HG03139 (cell line): ENCODE measurements at regions not wholly inside any gene's neighbourhood (a gene's known extent, or its start where the extent isn't known, plus 50 kb on each side); places are given as distances from the start of the nearest gene placed in this dataset.

ENCODE experiments used
- ATAC-seq: cut with Tn5 transposase; IDR thresholded peaks from one replicate; pipeline ENCODE4 v1.9.1; 2021; ENCODE audit not compliant: unreplicated experiment

GRCh38 chr5:39850291-39850690, 425.5 kb upstream of the DAB2 start:
- ATAC-seq, result no peak

DNA sequence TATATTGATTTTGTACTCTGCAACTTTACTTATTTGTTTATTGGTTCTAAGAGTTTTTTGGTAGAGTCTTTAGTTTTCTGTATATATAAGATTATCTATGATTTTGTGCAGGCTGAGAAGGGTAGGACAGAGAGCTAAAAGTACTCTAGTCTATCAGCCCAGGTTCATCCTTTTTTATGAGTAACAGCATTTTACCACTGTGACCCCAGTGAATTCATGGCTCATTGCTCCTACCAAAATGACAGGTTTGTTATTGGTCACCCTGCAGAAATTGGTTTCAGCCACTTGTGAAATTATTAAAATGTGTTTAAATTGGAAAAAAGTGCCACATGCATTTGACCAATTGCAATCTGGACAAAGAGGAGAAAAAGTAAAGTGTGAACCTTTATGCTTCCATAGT, 421.4 kb upstream of the DAB2 start:
- no peak for ATAC-seq

DNA sequence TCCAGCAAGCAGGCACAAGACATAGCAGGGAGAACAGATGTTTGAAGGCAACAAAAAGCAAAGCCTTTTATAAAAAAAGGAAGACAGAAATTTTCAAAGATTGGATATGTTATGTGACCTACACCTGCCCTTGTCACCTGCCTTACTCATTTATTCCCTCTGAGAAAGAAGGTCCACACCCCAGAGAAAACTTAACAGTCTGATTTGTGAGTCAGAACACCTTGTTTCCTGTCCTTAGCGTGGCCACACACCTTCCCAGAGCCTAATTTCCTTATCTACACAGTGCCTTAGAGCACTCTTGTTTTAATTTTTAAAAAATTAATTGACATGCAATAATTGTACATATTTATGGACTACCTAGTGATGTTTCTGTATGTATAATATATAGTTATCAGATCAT, 419.0 kb upstream of the DAB2 start:
- ATAC-seq, result no peak

DNA sequence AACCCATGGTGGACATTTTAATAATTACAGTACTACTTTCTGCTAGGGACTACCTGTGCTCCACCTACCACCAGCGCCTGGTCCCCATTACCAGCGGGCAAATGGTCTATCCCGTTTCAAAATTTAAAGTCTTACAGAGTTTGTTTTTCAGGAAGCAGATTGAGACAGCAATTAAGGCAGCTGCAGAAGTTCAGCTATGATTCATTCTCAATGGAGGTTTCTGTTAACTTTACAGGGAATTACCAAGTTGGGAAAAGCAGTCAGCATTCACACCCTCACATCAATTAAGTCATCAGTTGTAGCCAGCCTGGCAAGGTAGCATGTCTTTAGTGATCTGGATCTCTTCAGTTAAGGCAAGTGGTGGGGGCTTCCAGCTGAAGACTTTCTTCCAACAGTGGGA, 410.6 kb upstream of the DAB2 start:
- no peak for ATAC-seq

DNA sequence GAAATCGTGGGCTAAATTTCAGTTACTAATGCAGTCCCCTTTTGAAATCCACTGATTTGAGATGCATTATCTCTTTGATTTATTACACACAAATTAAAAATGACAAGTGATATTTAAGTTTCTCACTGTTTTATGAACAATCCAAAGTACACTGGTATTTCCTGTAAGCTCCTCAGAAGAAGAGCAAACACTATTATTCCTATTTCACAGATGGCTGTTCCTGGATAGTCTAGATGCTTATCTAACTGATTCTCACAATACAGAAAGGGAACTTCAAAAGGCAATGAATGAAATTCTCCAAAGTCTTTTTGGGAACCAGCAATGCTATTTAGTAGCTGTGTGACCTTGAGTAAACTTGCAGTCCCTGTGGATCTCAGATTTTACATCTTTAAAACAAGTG, 404.7 kb upstream of the DAB2 start:
- no peak for ATAC-seq

DNA sequence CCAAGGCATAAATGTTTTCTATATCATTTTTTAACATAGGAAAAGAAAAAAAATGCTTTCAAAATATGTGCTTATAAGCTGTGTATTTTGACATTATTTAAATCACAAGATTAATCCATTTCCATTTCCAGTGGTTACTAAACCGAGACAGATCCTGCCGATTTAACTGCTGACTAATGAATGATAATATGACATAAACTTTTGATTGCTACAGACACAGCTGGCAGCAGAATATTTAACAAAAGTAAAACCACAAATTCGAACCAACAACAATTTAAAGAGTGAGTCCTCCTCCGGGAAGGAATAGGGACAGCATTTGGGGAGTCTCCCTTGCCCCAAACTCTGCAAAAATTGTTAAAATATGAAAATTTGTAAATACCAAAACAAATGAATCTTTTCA, 401.3 kb upstream of the DAB2 start:
- ATAC-seq, result no peak

DNA sequence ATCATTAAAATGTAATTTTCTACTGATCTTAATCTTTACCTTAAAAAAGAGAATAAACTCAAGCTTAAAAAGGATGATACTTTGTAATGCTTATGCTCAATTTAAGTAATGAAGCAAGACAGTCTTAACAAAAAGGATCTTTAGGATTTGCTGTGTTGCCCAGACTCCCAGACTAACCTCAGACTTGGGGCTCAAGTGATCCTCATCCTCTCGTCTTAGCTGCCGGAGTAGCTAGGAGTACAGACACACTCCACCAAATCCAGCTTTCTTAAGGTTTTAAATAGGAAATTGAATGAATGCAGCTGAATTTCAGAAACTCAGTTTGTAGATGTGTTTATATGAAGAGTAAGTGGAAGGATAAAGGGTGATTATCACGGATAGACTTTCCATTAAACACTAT, 400.5 kb upstream of the DAB2 start:
- no peak for ATAC-seq

DNA sequence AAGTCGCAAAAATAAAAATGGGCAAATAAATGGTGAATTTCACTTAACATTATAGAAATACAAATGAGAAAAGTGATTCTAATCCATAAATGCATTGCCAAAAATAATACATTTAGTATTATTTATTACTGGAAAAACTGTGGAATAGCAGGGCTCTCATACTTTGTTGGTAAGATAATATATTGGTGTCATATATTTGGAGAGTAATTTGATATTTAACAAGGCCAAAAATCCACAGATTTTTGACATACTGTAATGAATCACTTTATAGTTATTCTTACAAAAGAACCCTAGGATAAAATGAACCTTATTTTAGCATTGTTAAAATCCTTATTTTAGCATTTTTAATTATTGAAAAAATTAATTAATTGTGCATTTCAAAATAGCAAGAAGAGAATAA, 397.2 kb upstream of the DAB2 start:
- ATAC-seq, result no peak

DNA sequence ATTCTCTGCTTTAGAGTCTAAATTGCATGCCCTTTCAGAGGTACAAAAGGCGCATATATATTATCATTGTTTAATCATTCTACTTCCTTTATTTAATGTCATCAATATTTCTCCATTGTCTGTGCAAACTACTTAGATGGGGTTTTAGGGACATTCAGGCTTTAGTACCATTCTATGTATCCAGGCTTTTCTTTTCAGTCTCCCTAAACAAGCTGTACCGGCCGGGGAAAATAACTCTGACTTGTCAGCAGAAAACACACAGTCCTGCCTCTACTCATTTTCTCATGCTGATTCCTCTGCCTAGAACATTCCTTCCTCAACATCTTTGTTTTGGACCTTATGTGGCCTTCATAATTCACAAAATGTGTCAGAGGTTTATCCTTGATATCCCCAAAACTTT, 392.1 kb upstream of the DAB2 start:
- ATAC-seq, result no peak

DNA sequence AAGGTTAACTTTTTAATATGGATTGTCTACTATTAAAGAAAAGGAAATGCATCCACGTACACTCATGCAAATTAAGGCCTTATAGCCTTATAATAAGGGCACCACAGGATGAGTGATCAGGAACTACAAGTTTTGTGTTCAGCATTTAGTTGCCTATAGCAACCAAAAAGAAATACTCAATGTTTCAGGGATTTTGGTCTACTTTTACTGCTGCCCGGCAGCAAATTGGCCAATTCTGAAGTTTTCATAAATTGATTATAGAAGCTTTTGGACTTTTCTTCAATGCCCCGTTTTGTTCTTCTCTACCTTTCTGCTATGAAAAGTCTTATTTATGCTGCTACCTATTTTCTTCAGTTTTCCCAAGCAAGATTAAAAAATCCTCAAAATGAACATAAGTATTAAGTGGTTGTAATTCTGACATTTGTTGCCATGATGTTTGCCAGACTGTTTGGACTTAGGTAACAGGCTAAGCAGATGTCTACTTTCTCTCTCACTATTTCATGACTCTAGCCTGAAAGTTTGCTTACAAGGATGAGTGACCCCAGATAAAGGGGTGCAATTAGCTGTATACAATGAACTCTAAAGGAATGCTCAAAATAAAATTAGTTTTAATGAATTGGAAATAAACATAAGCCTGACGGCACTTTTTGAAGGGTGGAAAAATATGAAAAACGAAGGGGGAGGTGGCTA, 391.5 kb upstream of the DAB2 start:
- no peak for ATAC-seq

DNA sequence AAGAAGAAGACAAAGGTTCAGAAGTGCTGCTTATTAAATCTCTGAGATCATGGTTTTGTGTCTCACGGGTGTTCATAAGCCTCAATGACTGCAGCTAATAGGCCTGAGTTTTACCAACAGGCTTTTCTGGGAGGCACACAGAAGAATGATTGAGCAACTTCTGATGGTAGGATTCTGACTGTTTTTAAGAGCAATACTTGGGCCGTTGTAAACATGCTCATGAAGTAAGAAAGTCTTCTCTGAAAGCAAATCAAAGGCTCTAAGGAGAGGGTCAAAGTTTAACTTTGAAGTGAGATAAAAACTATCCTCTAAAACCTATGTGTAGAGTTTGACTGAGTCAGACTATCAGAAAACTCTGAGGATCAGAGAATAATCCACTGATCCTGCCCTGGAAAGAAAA, 390.9 kb upstream of the DAB2 start:
- no peak for ATAC-seq

- ATAC-seq, result no peak
Measured at GRCh38 chr5:39811381-39811780, 386.6 kb upstream of the DAB2 start.

DNA sequence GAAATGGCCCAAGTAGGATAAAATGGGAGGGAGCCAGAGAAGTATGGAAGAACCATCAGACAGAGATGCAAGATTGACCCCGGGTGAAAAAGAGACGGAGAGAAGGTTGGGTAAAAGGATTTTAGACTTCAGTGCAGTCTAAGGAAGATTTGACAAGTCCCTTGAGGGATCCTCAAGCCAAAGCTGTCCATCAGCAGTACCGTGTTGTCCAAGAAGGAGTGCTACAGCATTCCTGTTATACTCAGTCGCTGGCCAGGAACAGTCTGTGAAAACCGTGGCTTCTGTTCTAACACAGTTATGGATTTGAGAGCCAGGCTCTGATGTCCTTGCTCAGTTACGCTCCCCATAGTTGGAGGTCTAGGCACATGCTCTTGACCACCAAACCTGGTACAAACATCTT, 383.9 kb upstream of the DAB2 start:
- no peak for ATAC-seq

GRCh38 chr5:39801306-39801705, 376.5 kb upstream of the DAB2 start:
- ATAC-seq, result no peak

GRCh38 chr5:39800042-39800601, 375.3 kb upstream of the DAB2 start:
- no peak for ATAC-seq

DNA sequence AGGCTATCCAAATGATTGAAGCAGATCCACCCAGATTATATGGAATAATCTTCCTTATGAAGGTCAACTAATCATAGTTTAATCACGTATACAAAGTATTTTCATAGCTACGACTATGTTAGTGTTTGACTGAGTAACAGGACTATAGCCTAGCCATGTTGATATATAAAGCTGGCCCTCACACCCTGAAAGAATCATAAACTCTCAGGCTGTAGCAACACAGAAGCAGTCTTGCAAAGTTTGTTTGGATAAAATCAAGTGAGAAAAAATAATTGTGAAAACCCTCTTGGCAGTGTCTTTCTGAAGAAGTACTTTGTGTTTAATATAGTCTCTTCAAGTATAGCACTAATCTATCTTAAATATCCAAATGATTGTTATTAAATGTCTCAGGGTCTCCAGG, 374.5 kb upstream of the DAB2 start:
- no peak for ATAC-seq

DNA sequence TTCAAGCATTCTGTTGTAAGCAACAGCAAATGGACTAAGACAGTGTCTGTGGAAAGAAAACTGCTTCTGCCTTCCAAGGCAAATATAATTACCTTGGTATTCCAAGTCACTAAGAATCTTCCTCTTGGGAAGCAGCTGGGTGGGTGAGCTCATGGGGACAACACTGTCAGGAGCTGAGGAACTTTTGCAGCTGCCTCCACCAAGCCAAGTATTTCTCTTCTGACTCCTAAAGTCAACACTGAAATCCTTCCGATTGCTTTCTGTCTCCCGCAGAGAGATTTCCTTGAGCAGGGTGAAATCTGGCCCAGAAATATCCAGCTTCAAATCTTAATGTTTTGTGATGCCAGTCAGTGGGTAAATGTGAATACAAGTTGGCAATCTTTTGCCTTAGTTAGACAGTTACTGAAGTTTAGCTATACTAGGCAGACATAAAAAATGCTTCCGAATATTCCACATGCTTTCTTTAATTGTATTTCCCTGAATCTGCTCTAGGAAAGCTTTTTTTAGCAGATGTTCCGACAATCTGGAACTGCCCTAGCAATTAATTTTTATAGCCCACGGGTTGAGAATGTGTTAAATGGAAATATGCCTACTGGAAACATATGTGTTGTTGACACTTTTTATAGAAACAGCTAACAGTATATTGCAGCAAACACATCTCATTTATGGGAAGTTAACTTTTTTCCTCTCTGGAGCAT, 369.9 kb upstream of the DAB2 start:
- ATAC-seq, result no peak

DNA sequence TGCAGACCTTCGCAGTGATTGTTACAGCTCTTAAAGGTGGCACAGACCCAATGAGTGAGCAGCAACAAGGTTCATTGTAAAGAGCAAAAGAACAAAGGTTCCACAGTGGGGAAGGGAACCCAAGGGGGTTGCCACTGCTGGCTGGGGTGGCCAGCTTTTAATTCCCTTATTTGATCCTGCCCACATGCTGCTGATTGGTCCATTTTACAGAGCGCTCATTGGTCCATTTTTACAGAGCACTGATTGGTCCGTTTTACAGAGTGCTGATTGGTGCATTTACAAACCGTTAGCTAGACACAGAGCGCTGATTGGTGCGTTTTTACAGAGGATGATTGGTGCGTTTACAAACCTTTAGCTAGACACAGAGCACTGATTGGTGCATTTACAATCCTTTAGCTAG, 360.6 kb upstream of the DAB2 start:
- no peak for ATAC-seq

DNA sequence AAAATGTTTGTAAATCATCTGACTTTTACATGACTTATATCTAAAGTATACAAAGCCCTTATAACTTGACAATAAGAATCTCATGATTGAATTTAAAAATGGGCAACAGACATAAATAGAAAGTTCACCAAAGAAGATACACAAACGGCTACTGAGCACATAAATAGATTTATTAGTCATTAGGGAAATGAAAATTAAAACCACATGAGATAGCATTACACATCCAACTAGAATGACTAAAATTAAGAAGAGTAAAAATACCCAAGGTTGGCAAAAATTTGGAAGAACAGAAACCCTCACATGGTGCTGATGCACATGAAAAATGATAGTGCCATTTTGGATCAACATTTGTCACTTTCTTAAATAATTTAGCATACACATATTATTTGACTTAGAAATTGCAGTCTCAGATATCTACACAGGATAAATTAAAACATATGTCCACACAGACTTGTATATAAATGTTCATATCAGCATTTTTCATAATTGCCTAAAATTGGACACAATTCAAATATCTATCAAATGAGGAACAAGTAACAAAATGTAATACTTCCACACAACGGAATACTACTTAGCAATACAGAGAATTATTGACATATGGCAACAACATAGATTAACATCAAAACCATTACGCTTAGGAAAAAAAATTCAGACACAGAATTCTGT, 359.1 kb upstream of the DAB2 start:
- ATAC-seq, result no peak

DNA sequence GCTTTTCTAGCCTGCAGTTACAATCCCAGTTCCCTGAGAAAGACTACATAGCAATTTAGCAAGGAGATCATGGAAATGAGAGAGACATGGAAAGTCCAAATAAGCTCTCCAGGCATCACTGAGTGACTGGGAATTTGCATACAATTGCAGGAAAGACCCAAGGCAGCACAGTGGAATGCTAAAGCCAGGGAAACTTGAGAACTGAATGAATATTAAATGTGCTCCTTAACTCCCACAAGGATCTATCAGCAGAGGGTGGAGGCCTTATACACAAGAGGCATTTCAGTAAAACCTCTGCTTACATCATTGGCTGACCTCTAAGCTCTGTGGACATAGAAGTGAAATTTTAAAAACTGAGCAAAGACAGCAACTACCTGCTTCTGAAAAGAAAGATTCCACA, 355.6 kb upstream of the DAB2 start:
- no peak for ATAC-seq

GRCh38 chr5:39779831-39780230, 355.1 kb upstream of the DAB2 start:
- ATAC-seq, result no peak

- no peak for ATAC-seq
Measured at GRCh38 chr5:39775797-39776365, 351.1 kb upstream of the DAB2 start.
